IPS-20b (cell line): ENCODE measurements at regions not wholly inside any gene's neighbourhood (a gene's known extent, or its start where the extent isn't known, plus 50 kb on each side); places are given as distances from the start of the nearest gene placed in this dataset.

Experiments used
- H3K27ac ChIP-seq: one replicate; pipeline ENCODE4 v1.5.1; 2013; ENCODE audit warnings: low read length
- H3K27me3 ChIP-seq: 2 replicates; pipeline ENCODE4 v1.6.1; 2013; ENCODE audit warnings: mild to moderate bottlenecking, low read length, inconsistent platforms; ENCODE audit not compliant: insufficient read depth
- H3K36me3 ChIP-seq: 2 replicates; pipeline ENCODE4 v1.6.1; 2013; ENCODE audit warnings: low read depth, mild to moderate bottlenecking, inconsistent platforms, low read length, moderate library complexity; ENCODE audit not compliant: insufficient read depth
- H3K4me1 ChIP-seq: 2 replicates; pipeline ENCODE4 v1.6.1; 2013; ENCODE audit warnings: mild to moderate bottlenecking, control low read depth, inconsistent platforms, low read length, moderate library complexity; ENCODE audit not compliant: insufficient read depth
- H3K4me3 ChIP-seq: 2 replicates; pipeline ENCODE4 v1.5.1; 2013; ENCODE audit warnings: mild to moderate bottlenecking, low read length, inconsistent platforms
- H3K9ac ChIP-seq: 2 replicates; pipeline ENCODE4 v1.6.1; 2013; ENCODE audit warnings: low read depth, mild to moderate bottlenecking, inconsistent platforms, low read length, moderate library complexity
- H3K9me3 ChIP-seq: 2 replicates; pipeline ENCODE4 v1.6.1; 2013; ENCODE audit warnings: mild to moderate bottlenecking, low read depth, low read length, inconsistent platforms; ENCODE audit not compliant: insufficient read depth

DNA sequence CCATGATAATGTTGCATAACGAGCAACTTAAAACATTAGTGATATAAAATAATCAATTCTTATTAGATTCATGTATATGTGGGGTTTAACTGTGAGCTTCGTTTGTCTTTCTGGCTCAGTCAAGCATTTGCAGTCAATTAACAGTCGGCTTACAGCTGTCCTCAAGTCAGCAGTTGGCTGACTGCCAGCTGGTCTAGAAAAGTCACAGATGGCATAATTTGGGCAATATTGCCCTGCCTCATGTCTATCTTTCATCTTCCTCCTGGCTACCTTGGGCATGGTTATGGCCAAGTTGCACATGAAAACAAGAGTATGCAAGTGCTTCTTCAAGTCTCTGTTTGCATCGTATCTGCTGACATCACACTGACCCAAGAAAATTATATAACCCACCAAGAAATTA lies 186.1 kb upstream of the ZWINT start:
- no peak overlapping the region for H3K27ac ChIP-seq
- no peaks in the 10 kb centered on the region for H3K4me1 ChIP-seq
- no peak overlapping the region for H3K9ac ChIP-seq
- no peak overlapping the region for H3K4me3 ChIP-seq
- H3K9me3 ChIP-seq = no peaks in the 10 kb centered on the region
- no peaks in the 10 kb centered on the region for H3K27me3 ChIP-seq
- H3K36me3 ChIP-seq = no peaks in the 10 kb centered on the region

DNA sequence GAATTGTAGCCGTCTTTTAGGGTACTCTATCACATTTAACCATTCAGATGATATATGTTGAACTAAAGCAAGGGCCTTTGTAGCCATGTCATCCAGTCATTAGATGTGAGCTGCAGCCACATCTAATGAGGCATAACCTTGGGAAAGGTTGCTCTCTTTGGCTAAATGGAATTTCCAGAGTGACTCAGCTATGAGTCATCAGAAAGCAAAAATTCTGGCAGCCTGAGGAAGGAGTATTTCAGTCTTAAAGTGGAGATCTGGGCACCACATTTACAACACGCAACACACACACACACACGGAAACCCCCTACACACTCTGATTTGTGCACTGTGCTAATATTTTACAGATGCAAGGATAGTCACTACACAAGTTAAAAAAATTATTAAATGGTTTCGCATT lies 176.9 kb upstream of the ZWINT start:
- no peaks in the 10 kb centered on the region; the same call in 1 of the 2 replicates for H3K27me3 ChIP-seq
- no peaks in the 10 kb centered on the region; the same call in 1 of the 2 replicates for H3K4me1 ChIP-seq
- H3K36me3 ChIP-seq = no peaks in the 10 kb centered on the region
- no peak overlapping the region for H3K4me3 ChIP-seq
- no peaks in the 10 kb centered on the region for H3K9me3 ChIP-seq
- H3K9ac ChIP-seq = no peak overlapping the region
- H3K27ac ChIP-seq = no peak overlapping the region

DNA sequence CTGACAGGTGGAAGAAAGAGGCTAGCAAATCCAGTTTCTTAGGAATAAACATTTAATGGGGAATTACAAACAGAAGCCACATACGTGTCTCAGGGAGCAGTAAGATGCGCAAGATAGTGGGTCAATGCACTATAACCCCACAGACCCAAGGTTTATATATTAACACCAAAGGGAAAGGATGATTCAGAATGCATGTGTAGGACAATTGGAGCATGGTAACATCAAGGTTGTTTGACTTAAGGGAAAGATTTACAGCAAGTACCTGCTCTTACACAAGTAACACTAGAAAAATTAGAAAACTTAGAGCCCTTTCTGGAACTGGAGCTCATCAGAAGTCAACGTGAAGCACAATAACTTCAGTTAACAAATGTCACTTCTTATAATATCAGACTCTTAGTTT lies 161.1 kb upstream of the ZWINT start:
- Histone ChIP-seq H3K36me3 (no peaks in the 10 kb centered on the region), H3K9ac (no peak overlapping the region), H3K4me1 (no peaks in the 10 kb centered on the region), H3K9me3 (no peaks in the 10 kb centered on the region), H3K27me3 (no peaks in the 10 kb centered on the region), H3K4me3 (no peak overlapping the region), H3K27ac (no peak overlapping the region)

DNA sequence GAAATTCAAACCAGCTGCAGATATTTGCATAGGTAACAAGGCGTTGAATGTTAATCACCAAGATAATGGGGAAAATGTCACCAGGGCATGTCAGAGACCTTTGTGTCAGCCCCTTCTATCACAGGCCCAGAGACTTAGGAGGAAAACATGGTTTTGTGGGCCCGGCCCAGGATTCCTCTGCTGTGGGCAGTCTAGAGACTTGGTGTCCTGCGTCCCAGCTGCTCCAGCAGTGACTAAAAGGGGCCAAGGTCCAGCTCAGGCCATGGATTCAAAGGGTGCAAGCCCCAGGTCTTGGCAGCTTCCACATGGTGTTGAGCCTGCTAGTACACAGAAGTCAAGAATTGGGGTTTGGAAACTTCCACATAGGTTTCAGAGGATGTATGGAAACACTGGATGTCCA lies 147.5 kb upstream of the ZWINT start:
- no peak overlapping the region for H3K27ac ChIP-seq
- H3K9ac ChIP-seq = no peak overlapping the region
- no peaks in the 10 kb centered on the region for H3K4me1 ChIP-seq
- H3K4me3 ChIP-seq = no peak overlapping the region
- H3K36me3 ChIP-seq = no peaks in the 10 kb centered on the region
- no peaks in the 10 kb centered on the region for H3K9me3 ChIP-seq
- H3K27me3 ChIP-seq = no peaks in the 10 kb centered on the region

DNA sequence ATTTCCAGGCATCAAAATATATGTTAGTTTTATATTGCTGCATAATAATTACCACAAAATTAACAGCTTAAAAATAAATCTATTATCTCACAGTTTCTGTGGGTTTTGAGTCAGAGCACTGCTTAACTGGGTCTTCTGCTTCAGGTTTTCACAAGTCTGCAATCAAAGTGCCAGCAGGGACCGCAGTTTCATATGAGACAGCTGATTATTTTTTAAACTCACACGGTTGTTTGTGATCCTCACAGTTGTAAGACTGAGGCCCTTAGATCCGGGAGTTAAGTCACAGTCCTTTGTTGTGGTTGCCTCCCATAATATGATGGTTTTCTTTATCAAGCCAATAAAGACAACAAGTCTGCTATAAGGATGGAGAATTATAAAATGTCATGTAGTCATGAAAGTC lies 146.0 kb upstream of the ZWINT start:
- H3K36me3 ChIP-seq = no peaks in the 10 kb centered on the region
- no peak overlapping the region for H3K9ac ChIP-seq
- H3K27me3 ChIP-seq = no peaks in the 10 kb centered on the region
- H3K4me1 ChIP-seq = no peaks in the 10 kb centered on the region
- no peak overlapping the region for H3K27ac ChIP-seq
- H3K9me3 ChIP-seq = no peaks in the 10 kb centered on the region
- H3K4me3 ChIP-seq = no peak overlapping the region

DNA sequence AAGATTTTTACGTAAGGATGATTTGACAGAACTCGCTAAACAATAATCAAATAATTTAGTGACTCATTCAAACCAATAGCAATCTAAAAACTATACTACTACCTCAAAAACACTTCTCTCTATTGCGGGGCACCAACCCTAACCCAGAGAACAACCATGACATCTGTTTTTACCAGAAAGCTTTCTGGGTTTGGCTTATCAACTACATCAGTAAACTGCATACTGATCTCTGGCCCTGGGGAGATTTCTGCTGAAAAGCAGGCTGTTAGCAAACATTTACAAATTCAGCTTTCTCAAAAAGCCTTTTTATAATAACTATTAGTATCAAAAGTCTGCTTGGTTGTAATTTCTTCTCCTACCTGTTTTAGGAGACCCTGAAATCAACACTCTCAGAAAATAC lies 144.5 kb upstream of the ZWINT start:
- no peaks in the 10 kb centered on the region for H3K9me3 ChIP-seq
- H3K27ac ChIP-seq = no peak overlapping the region
- no peaks in the 10 kb centered on the region for H3K27me3 ChIP-seq
- H3K36me3 ChIP-seq = no peaks in the 10 kb centered on the region
- no peaks in the 10 kb centered on the region for H3K4me1 ChIP-seq
- H3K9ac ChIP-seq = no peak overlapping the region
- no peak overlapping the region for H3K4me3 ChIP-seq

DNA sequence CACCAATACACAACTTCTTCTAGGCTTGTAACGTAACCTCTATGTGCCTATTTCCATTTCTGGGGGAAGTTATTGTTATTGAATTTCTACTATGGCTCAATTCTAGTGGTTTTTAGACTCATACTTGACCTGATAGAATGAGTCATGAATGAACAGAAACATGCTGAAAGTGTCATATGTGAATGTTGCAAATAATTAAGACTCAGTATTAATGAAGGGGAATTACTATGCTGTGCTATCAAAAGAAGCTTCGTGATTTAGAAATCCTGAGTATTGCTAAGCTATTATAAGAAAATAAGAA lies 135.1 kb upstream of the ZWINT start:
- Histone ChIP-seq H3K9ac (no peak overlapping the region), H3K36me3 (no peaks in the 10 kb centered on the region), H3K27me3 (no peaks in the 10 kb centered on the region), H3K4me1 (no peaks in the 10 kb centered on the region), H3K27ac (no peak overlapping the region), H3K9me3 (no peaks in the 10 kb centered on the region), H3K4me3 (no peak overlapping the region)

DNA sequence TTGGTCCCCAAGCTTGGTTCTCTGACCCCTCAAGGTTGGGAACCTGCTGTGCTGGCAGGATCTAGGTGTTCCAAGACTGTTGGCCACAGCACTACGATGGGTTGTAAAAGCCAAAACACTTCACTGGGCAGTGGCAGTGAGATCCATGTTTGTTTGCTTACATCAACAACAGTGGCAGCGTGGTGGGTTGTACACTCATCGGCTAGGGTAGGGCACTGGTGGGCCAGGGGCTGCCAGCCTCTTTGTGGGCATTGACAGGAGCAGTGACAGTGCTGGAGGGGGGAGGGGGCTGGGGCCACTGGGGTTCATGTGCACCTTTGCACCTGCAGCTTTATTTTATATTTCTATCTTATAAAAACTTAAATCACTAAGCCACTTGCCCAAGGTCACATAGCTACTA lies 126.7 kb upstream of the ZWINT start:
- no peak overlapping the region for H3K4me3 ChIP-seq

DNA sequence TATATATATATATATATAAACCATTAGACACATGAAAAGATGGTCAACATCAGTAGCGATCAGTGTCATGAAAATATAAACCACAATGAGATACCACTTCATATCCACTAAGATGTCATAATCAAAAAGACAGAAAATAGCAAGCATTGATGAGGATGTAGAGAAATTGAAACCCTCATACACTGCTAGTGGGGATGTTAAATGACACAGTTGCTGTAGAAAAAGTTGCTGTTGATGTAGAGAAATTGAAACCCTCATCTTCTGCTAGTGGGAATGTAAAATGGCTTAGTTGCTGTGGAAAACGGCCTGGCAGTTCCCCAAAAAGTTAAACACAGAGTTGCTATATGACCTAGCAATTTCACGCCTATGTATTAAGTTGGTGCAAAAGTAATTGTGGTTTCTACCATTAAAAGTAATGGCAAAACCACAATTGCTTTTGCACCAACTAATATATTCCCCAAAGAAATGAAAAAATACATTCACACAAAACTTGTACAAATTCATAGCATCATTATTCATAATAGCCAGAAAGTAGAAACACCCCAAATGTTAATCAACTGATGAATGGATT lies 120.5 kb upstream of the ZWINT start:
- Histone ChIP-seq H3K9me3 (no peaks in the 10 kb centered on the region), H3K9ac (no peak overlapping the region), H3K27ac (no peak overlapping the region), H3K36me3 (no peaks in the 10 kb centered on the region), H3K27me3 (no peaks in the 10 kb centered on the region), H3K4me3 (no peak overlapping the region), H3K4me1 (no peaks in the 10 kb centered on the region)

More for the DNA sequence above, 126.7 kb upstream of the ZWINT start:
- H3K9ac ChIP-seq = no peak overlapping the region
- H3K27ac ChIP-seq = no peak overlapping the region
- no peaks in the 10 kb centered on the region for H3K4me1 ChIP-seq
- H3K36me3 ChIP-seq = no peaks in the 10 kb centered on the region
- no peaks in the 10 kb centered on the region for H3K9me3 ChIP-seq
- no peaks in the 10 kb centered on the region for H3K27me3 ChIP-seq

DNA sequence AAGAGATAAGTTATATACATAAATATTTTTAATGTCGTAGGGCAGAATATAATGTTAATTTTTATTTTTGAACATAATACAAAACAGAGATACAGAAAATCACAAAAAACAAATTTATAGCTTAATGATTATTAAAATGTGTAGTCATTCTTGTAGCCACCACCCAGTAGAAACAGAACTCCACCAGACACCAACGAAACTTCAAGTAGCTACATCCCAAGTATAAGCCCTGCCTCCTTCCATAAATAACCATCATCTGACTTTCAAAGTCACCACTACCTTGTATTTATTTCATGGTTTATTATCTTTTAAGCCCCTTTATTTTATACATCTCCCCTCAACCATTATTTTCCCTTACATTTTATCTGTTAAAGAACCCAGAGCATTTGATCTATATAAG lies 111.9 kb upstream of the ZWINT start:
- Histone ChIP-seq H3K9ac (no peak overlapping the region), H3K4me1 (no peaks in the 10 kb centered on the region), H3K9me3 (no peaks in the 10 kb centered on the region), H3K36me3 (no peaks in the 10 kb centered on the region), H3K27ac (no peak overlapping the region), H3K27me3 (no peaks in the 10 kb centered on the region), H3K4me3 (no peak overlapping the region)

DNA sequence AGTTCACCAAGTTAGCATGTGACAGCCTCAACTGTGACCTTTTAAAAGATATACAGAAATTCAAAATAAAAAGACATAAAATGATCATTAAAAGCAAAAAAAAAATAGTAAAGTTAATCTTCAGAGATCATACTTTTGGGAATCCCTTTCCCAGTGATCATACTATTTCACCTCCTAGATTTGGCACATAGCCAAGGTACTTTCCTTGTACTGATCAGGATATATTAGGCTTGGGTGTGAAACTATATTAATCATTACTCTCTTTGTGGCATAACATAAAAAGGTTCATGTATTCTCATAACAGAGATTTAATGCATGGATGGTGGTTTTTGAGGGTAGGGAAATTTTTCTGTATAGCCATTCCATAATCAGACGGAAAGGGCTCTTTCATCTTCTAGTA lies 109.6 kb upstream of the ZWINT start:
- H3K9me3 ChIP-seq = no peaks in the 10 kb centered on the region
- no peaks in the 10 kb centered on the region for H3K27me3 ChIP-seq

DNA sequence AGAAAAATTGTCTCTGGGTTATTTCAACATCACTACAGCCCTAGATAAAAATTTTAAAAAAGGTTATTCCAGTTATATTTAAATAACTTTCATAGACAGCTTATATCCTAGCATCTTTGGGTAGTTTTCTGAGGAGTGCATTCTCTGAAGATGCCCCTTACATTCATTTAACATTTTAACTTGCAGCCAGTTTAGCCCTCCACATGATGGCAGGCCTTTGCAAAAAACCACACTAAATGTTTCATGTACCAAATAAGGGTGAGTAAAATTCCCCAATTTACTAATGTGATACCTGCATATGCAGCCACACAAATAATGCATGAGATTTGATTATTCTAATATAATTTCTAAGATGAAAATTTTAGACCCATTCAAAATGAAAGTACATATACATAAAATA lies 108.4 kb upstream of the ZWINT start:
- H3K9me3 ChIP-seq = no peaks in the 10 kb centered on the region

More for the DNA sequence above, 109.6 kb upstream of the ZWINT start:
- Histone ChIP-seq H3K27ac (no peak overlapping the region), H3K4me3 (no peak overlapping the region), H3K9ac (no peak overlapping the region), H3K36me3 (no peaks in the 10 kb centered on the region), H3K4me1 (no peaks in the 10 kb centered on the region)

DNA sequence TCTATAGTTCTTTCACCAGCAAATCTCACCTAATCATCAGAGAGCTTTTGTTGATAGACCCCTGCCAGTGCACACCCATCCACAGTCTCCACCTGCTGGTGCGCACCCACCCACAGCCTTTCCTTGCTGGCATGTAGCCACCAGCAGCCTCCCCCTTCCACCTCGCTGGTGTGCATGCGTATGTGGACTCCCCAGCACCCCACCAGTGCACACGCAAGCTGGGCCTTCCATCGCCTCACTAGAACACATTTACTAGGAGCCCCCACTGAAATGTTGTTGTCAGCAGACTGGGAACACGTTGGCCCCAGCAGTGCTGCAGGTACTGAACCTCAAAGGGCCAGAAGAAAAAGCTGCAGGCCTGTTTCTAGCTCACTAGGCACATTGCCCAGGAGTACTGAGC lies 104.9 kb upstream of the ZWINT start:
- no peaks in the 10 kb centered on the region for H3K9me3 ChIP-seq
- no peak overlapping the region for H3K4me3 ChIP-seq
- no peak overlapping the region for H3K9ac ChIP-seq
- no peak overlapping the region for H3K27ac ChIP-seq
- H3K27me3 ChIP-seq = no peaks in the 10 kb centered on the region
- no peaks in the 10 kb centered on the region for H3K4me1 ChIP-seq
- H3K36me3 ChIP-seq = no peaks in the 10 kb centered on the region

More for the DNA sequence above, 108.4 kb upstream of the ZWINT start:
- no peak overlapping the region for H3K9ac ChIP-seq
- no peaks in the 10 kb centered on the region for H3K36me3 ChIP-seq
- H3K27ac ChIP-seq = no peak overlapping the region
- no peak overlapping the region for H3K4me3 ChIP-seq
- no peaks in the 10 kb centered on the region for H3K4me1 ChIP-seq
- no peaks in the 10 kb centered on the region for H3K27me3 ChIP-seq
